GM18517 (cell line): ENCODE measurements at regions not wholly inside any gene's neighbourhood (a gene's known extent, or its start where the extent isn't known, plus 50 kb on each side); places are given as distances from the start of the nearest gene placed in this dataset.

Experiments
- ATAC-seq: cut with Tn5 transposase; IDR thresholded peaks from one replicate; pipeline ENCODE4 v1.9.1; 2021; ENCODE audit warnings: mild to moderate bottlenecking, moderate library complexity; ENCODE audit not compliant: unreplicated experiment

- no peak for ATAC-seq
Observed at GRCh38 chr2:196433116-196433515, 206.4 kb upstream of the CCDC150 start.

DNA sequence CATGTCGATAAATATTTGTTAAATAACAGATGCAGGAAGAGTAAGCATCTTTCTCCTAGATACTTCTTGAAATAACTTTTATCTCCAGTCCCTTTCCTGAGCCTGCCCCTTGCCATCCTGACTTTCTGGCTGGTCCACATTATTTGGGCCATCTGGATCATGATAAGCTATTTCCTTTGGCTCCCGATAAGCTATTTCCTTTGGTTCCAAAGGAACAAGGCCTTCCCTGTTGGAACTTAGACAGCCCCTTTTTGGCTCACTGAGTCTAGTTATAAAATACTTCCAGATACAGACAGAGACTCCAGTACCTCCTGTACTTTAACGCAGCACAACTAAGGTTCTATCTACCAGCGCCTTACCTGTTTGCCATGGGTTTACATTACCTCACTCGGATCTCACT, 205.3 kb upstream of the CCDC150 start:
- ATAC-seq = no peak

DNA sequence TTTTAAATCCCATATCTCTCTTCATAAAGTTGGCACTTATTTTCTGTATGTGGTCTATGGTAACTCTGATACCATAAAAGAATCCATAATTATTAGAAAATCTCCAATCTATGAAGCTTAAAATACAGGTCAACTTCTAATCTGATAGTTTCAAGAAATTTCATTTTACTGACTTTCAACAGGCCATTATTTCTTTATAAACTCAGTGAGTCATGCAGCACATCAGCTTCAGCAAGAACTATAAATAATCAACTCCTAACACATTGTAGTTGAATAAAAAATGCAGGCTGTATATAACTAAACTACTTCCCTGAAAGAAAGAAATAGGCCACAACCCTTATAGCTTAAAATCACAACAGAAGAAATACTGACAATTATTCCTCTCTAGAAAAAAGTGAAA, 204.3 kb upstream of the CCDC150 start:
- ATAC-seq = no peak

GRCh38 chr2:196437626-196438025, 201.9 kb upstream of the CCDC150 start:
- ATAC-seq = no peak

GRCh38 chr2:196439760-196440159, 199.8 kb upstream of the CCDC150 start:
- ATAC-seq = no peak

DNA sequence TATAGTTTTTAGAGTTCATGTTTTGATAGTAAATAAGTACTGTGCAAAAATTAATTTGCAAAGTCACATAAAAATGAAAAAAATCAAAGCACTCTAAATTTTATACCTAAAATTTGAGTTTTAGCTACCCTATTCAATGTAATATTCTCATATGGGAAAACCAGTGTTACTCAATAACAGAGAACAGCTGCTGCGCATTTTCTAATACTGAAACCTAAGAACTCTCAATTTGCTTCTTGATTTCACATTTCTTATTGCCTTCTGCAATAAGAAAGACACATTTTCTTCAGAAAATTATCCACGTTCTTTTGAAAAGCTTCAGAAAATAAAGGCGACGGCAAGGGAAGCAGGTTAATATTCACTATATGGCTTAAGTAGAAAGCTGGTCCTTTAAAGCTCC, 199.1 kb upstream of the CCDC150 start:
- no peak for ATAC-seq

GRCh38 chr2:196441527-196441926, 198.0 kb upstream of the CCDC150 start:
- ATAC-seq = no peak

DNA sequence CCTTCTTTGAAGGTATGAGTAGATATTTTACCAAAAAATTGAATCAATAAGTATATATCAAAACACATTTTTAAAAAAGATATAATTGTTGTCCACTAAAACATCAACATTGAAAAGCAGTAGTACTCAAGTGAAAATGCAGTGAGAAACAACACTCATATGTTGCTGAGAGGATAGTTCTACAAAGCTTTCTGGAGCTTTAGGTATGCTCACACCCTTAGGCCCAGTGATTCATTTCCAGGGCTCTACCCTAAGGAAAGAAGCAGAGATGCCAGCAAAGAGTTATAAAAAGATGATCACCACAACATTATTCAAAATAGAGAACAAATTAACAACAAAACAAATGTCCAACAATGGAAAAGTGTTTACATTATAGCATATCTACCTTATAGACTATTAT, 197.3 kb upstream of the CCDC150 start:
- ATAC-seq = no peak

DNA sequence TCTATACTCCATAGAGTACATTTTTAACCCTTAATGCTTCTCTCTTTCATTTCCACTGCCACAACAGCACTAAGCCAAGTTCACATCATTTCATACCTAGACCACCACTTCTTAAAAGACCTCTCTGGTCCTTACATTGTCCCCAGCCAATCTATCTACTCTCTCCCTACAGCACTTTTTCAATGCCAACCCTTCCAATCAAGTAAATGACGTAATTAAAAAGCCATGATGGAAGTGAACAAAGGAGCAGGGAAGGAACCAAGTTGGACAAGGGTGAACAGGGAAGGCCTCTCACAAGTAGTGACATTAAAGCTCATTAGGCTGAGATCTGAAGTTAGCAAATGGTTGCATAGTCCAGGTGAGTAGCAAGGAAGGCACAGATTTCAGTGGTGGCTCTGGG, 195.1 kb upstream of the CCDC150 start:
- ATAC-seq = no peak

DNA sequence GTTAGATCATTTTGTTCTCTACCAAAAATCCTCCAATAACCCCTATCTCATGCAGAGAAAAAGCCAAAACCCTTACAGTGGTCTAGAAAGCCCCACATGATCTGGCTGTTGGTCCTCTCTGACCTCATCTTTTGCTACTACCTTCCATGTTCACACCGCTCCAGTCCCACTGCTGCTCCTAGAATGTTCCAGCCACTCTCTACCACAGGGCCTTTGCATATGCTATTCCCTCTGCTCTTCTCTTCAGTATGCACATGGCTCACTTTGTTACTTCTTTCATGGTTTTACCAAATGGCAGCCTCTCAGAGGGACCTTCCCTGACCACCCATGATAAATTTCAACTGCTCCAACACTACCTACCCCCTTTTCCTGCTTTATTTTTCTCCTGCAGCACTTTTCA, 193.5 kb upstream of the CCDC150 start:
- ATAC-seq = no peak

DNA sequence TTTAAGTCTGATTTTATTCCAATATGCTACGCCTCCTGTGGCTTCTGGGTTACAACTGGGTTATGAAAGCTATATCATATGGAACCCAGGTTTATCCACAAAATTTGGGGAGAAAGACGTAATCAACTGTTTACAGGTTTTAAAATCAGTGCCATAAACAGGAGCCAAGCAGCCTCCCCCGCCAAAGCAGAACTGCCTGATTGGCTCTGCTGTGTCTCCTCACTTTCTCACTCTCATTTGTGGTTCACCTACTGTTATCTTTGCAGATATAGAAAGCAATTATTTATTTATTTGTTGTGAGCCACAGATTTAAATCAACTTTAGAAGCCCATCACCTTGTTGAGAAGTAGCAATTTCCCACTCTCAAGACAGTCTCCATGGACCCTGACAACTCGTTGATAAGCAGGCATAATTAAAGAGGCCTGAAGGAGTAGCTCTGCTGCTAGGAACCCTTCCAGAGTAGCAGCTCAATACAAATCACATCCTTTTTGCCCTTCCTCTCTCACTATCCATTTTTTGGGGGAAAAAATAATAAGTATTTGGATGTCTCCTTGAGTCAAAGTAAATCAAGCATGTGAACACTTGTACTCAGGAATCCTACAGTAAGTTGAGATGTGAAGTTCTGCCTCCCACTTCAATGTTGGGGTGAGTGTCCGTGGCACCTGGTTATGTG, 191.0 kb upstream of the CCDC150 start:
- ATAC-seq = no peak

- ATAC-seq = no peak
Observed at GRCh38 chr2:196449083-196449482, 190.4 kb upstream of the CCDC150 start.

- no peak for ATAC-seq
Observed at GRCh38 chr2:196452758-196453157, 186.8 kb upstream of the CCDC150 start.

DNA sequence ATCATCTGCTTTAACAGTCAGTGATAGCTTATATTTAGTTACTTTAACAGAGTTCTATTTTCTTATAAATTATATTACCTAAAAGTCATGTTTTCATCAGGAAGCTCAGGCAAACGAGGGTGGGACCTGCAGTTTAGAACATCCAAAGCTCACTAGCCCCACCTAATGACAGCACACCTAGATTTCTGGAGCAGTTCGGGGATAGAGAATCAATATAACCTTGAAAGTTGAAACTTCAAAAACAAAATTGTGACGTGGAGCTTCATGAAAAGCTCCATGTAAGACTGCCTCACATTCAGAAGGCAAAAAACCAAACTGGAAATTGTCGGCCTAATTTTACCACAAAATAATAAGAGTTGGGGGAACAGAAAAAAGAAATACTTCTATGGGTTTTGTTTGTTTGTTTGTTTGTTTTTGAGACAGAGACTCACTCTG, 185.9 kb upstream of the CCDC150 start:
- ATAC-seq = peak; percentile 75

DNA sequence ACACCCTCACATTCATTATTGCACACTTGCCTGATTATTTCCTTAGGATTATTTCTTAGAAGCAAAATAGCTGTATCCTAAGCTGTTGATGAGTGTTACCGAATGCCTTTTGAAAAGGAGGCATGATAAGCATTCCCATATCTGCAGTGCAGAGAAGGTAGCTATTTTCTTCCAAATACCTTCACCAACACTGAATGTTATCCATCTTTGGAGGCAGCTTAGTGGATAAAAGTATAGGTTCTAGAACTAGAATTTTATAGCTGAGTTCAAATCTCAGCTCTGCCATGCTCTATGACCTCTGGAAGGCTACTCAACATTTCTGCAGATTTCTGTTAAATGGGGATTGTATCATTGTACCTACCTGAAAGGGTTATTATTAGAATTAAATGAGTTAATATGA, 185.0 kb upstream of the CCDC150 start:
- ATAC-seq = no peak

- ATAC-seq = no peak
Observed at GRCh38 chr2:196459539-196459938, 180.0 kb upstream of the CCDC150 start.

DNA sequence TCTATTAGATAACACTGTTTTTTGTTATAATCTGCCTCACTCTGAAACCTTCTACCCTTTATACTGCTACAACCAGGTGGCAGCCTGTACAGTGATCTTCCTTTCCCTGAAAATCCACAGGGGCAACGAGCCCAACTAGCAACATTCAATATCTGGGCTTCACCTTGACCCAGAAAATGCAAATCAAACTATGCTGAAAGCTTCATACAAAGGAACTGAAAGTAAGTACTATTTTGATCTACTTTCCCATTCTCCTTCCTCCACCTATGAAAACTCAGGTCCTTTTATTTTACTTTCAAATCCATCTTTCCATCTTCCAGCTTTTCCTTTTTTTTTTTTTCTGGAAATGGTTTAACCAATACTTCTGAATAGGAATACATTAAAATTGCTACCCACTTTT, 175.8 kb upstream of the CCDC150 start:
- ATAC-seq = no peak

DNA sequence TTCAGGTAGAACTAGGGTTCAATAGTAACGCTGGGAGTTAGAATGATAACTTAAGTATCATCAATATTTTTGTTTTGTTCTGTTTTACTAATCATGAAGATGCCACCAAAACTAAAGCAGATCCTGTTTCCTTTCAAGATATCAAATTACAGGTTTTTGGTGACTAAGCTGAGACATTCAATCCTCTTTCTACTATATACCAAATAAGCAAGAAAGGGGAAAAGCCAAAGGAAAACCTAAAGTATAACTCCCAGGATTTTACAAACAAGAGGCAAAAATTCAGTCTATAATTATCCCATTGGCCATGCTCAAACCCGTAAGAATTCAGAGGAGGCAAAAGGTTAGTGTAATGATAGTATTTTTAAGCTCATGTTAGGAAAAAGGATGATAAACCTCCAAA, 175.2 kb upstream of the CCDC150 start:
- no peak for ATAC-seq

DNA sequence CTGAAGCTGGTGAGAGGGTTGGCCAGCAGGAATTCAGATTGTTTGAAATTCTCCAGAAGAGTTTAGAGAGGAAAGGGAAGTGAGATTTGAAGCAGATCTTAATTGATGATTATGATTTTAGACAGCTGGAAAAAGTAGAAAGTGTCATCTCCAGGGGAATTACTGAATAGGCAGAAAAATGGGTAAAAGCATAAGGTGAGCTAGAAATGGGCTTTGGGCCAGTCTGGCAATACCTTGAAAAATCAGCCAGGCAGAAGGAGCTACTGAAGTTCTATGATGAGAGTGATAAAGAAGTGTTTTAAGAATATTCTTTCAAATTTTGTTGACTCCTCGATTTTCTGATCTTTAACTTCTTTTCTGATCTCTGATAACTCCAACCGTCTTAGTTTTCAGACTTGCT, 172.9 kb upstream of the CCDC150 start:
- ATAC-seq = no peak

DNA sequence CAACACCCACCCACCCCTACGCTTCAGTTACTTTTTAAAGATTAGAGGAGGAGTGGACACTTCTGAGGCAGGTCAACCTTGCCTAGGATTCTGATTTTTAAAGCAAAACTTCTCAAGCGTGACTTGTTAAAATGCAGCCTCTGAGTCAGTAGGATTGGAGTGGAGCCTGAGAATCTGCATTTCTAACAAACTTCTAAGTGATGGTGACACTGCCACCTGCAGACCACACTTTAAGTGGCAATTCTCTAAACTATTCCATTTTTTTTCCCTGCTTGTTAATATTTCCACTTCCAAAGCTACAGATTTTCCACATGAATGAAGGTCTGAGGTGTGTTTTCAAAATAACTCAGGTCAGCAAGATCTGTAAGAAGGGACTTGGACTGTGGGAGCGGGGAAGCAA, 171.1 kb upstream of the CCDC150 start:
- ATAC-seq = no peak

GRCh38 chr2:196473617-196474016, 165.9 kb upstream of the CCDC150 start:
- no peak for ATAC-seq

DNA sequence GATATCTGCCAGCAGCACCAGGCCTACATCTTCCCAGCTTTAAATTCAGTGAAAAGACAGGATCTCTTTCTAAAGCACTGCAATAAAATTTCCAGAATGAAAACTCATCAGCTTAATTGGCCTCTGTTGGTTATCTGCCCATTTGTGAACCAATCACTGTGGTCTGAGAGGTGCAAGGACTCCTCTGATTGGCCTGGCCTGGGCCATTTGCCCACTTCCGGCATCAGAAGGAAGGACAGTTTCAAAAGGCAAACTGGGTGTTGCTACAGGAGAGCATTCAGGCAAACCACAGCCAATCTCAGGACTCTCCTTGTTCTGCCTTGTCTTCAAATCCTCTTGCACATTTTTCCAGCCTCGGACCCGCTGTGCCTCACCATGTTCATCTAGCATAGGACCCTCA, 163.9 kb upstream of the CCDC150 start:
- ATAC-seq = no peak

GRCh38 chr2:196478588-196478987, 160.9 kb upstream of the CCDC150 start:
- ATAC-seq = no peak
